K562 (cell line): ENCODE measurements at regions not wholly inside any gene's neighbourhood (a gene's known extent, or its start where the extent isn't known, plus 50 kb on each side); places are given as distances from the start of the nearest gene placed in this dataset.

Experiments
- BCOR ChIP-seq: fragments of 450-650 bp; IDR thresholded peaks from 2 replicates; pipeline ENCODE4 v1.6.1; 2016
- HDAC2 ChIP-seq: fragments of 450-650 bp; IDR thresholded peaks from 2 replicates; pipeline ENCODE4 v1.6.1; 2016; ENCODE audit warnings: mild to moderate bottlenecking
- HDAC3 ChIP-seq: fragments of 450-650 bp; IDR thresholded peaks from 2 replicates; pipeline ENCODE4 v1.6.1; 2018; ENCODE audit warnings: borderline replicate concordance, mild to moderate bottlenecking, moderate library complexity; ENCODE audit not compliant: partially characterized antibody
- MEF2D ChIP-seq: conservative IDR thresholded peaks from 2 replicates; pipeline ENCODE4 v1.6.1; 2016; ENCODE audit warnings: low read depth, missing genetic modification characterization, missing compliant biosample characterization
- PTBP1 ChIP-seq: fragments of 200-400 bp; formaldehyde crosslinking; IDR thresholded peaks from 2 replicates; pipeline ENCODE4 v1.6.1; 2017; ENCODE audit warnings: low read depth, low read length
- SAP30 ChIP-seq: fragments of 200-600 bp; sonication (generic); IDR thresholded peaks from 2 replicates; pipeline ENCODE4 v1.6.1; 2012; ENCODE audit warnings: borderline replicate concordance, low read depth, mild to moderate bottlenecking, moderate library complexity, low read length, control low read depth, inconsistent platforms; ENCODE audit not compliant: insufficient read depth, poor library complexity, severe bottlenecking
- SMARCE1 ChIP-seq: fragments of 450-650 bp; IDR thresholded peaks from 2 replicates; pipeline ENCODE4 v1.7.1; 2016; ENCODE audit warnings: mild to moderate bottlenecking
- WHSC1 ChIP-seq: IDR thresholded peaks from one replicate; pipeline ENCODE4 v1.6.1; 2012; ENCODE audit warnings: low read length, control low read depth, inconsistent platforms
- YY1 ChIP-seq, 3 experiments: IDR thresholded peaks; 2 replicates each; pipeline ENCODE4 v1.6.1; 2011; ENCODE audit warnings: low read length in 2 of 3, mild to moderate bottlenecking in 2 of 3, moderate library complexity in 2 of 3, borderline replicate concordance in 1 of 3, control low read depth in 1 of 3, low read depth in 1 of 3; ENCODE audit not compliant: insufficient read depth in 3 of 3, insufficient replicate concordance in 2 of 3, control insufficient read depth in 1 of 3, insufficient read length in 1 of 3; ENCODE audit errors: extremely low read depth in 1 of 3
- ZNF384 ChIP-seq: IDR thresholded peaks from 2 replicates; pipeline ENCODE4 v1.6.1; 2012; ENCODE audit warnings: low read depth, low read length, improper control_type of control experiment
- ZNF695 ChIP-seq: fragments of 450-650 bp; formaldehyde crosslinking; IDR thresholded peaks from 2 replicates; pipeline ENCODE4 v1.4.0; 2020; ENCODE audit warnings: mild to moderate bottlenecking, moderate library complexity
- TF ChIP-seq, protein P1 (sequence below), 3 experiments: IDR thresholded peaks in 2 of 3; conservative IDR thresholded peaks in 1 of 3; 2 replicates each; pipeline ENCODE4 v1.5.1; 2011 to 2012; ENCODE audit warnings: low read length in 3 of 3, mild to moderate bottlenecking in 3 of 3, control low read depth in 2 of 3, improper control_type of control experiment in 1 of 3, inconsistent platforms in 1 of 3, low read depth in 1 of 3, mixed read lengths in 1 of 3, moderate library complexity in 1 of 3; ENCODE audit not compliant: insufficient read depth in 2 of 3
- TF ChIP-seq, protein P2 (sequence below), 2 experiments: fragments of 250-450 bp in 1 of 2; fragments of 450-650 bp in 1 of 2; sonication (Bioruptor Pico) in 1 of 2; IDR thresholded peaks; 2 replicates each; pipeline versions ENCODE4 v1.6.1 to v1.8.0; 2016 to 2021; ENCODE audit warnings: mild to moderate bottlenecking in 2 of 2, moderate library complexity in 2 of 2, missing compliant biosample characterization in 1 of 2, missing genetic modification characterization in 1 of 2

DNA sequence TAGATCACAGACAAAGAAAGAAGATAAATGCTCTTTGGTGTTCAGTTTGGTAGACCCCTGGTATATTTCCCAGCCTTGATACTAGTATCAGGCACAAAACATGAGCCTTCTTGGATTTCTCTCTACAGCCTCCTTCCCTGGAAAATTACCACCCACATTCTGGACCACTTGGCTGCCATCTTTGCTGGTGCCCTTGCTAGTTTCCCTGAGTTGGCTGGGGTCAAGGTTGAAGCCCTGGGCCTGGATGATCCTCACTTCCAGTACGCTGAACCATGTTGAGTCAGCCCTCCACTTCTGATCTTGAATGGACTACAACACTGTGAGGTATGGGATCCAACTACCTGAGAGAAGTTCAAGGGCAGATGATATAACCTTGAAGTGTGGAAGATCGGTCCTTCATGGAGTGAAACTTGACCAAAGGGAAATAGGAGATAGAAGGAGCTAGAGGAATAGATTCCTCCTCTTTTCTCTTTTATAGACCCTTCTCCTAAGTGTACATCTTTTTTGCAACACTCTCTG is 501.4 kb downstream of the TMEM114 start (continued):
- TF ChIP-seq ZNF384: no peak
- TF ChIP-seq HDAC2: no peak
- TF ChIP-seq WHSC1: no peak
- TF ChIP-seq, protein P1, sequence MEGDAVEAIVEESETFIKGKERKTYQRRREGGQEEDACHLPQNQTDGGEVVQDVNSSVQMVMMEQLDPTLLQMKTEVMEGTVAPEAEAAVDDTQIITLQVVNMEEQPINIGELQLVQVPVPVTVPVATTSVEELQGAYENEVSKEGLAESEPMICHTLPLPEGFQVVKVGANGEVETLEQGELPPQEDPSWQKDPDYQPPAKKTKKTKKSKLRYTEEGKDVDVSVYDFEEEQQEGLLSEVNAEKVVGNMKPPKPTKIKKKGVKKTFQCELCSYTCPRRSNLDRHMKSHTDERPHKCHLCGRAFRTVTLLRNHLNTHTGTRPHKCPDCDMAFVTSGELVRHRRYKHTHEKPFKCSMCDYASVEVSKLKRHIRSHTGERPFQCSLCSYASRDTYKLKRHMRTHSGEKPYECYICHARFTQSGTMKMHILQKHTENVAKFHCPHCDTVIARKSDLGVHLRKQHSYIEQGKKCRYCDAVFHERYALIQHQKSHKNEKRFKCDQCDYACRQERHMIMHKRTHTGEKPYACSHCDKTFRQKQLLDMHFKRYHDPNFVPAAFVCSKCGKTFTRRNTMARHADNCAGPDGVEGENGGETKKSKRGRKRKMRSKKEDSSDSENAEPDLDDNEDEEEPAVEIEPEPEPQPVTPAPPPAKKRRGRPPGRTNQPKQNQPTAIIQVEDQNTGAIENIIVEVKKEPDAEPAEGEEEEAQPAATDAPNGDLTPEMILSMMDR (IDR thresholded peaks at IDR 0.05 in 2 of 3, conservative IDR thresholded peaks at IDR 0.05 in 1 of 3; ENCODE audit: insufficient read depth in 2 of 3, low read depth in 1 of 3, low read length in 3 of 3): no peak
- TF ChIP-seq HDAC3: no peak
- TF ChIP-seq SMARCE1: no peak
- no peak for TF ChIP-seq PTBP1
- TF ChIP-seq MEF2D (tag): 0 out of 2 replicates have a peak, but pooled peaks have one; percentile 40
- TF ChIP-seq SAP30: no peak
- TF ChIP-seq BCOR: no peak
- peak in 1 of 3 experiments; percentile 50 for TF ChIP-seq YY1 (IDR thresholded peaks at IDR 0.05; ENCODE audit: borderline replicate concordance in 1 of 3, control insufficient read depth in 1 of 3, extremely low read depth in 1 of 3, insufficient read depth in 3 of 3, insufficient read length in 1 of 3, insufficient replicate concordance in 2 of 3, low read depth in 1 of 3, low read length in 2 of 3)
- no peak for TF ChIP-seq ZNF695 (CRISPR knock-in tag)
- TF ChIP-seq, protein P2, sequence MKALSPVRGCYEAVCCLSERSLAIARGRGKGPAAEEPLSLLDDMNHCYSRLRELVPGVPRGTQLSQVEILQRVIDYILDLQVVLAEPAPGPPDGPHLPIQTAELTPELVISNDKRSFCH (CRISPR knock-in tag; IDR thresholded peaks at IDR 0.05): no peak
- TF ChIP-seq, protein P2 (tag; IDR thresholded peaks at IDR 0.05): 0 out of 2 replicates have a peak, but pooled peaks have one; percentile 30
